GM19240 (cell line): ENCODE measurements at regions not wholly inside any gene's neighbourhood (a gene's known extent, or its start where the extent isn't known, plus 50 kb on each side); places are given as distances from the start of the nearest gene placed in this dataset.

Experiments
- DNase-seq: peaks from one replicate; pipeline ENCODE4 v3.0.0; 2011; ENCODE audit warnings: low spot score; ENCODE audit not compliant: insufficient read length

GRCh38 chr2:103809941-103810441 is 1043.9 kb upstream of the POU3F3 start:
- no peak for DNase-seq

- no peak for DNase-seq
Measured at GRCh38 chr2:103810875-103811274, 1043.0 kb upstream of the POU3F3 start.

- no peak for DNase-seq
Measured at GRCh38 chr2:103814016-103814415, 1039.9 kb upstream of the POU3F3 start.

GRCh38 chr2:103815731-103816130 is 1038.2 kb upstream of the POU3F3 start:
- no peak for DNase-seq

- DNase-seq = no peak
Measured at GRCh38 chr2:103817746-103818145, 1036.2 kb upstream of the POU3F3 start.

- DNase-seq = no peak
Measured at GRCh38 chr2:103818176-103818575, 1035.7 kb upstream of the POU3F3 start.

- DNase-seq = no peak
Measured at GRCh38 chr2:103819599-103819998, 1034.3 kb upstream of the POU3F3 start.

- DNase-seq = no peak
Measured at GRCh38 chr2:103823847-103824246, 1030.1 kb upstream of the POU3F3 start.

- no peak for DNase-seq
Measured at GRCh38 chr2:103847276-103847675, 1006.6 kb upstream of the POU3F3 start.

GRCh38 chr2:103859238-103859637 is 994.7 kb upstream of the POU3F3 start:
- no peak for DNase-seq

- no peak for DNase-seq
Measured at GRCh38 chr2:103860016-103860415, 993.9 kb upstream of the POU3F3 start.

GRCh38 chr2:103868396-103868795 is 985.5 kb upstream of the POU3F3 start:
- DNase-seq = no peak

- DNase-seq = no peak
Measured at GRCh38 chr2:103873716-103874351, 980.1 kb upstream of the POU3F3 start.

- DNase-seq = no peak
Measured at GRCh38 chr2:103875131-103875530, 978.8 kb upstream of the POU3F3 start.

GRCh38 chr2:103875531-103875930 is 978.4 kb upstream of the POU3F3 start:
- no peak for DNase-seq

GRCh38 chr2:103876611-103877010 is 977.3 kb upstream of the POU3F3 start:
- DNase-seq = no peak

GRCh38 chr2:103879101-103879500 is 974.8 kb upstream of the POU3F3 start:
- no peak for DNase-seq

- DNase-seq = no peak
Measured at GRCh38 chr2:103880081-103880834, 973.7 kb upstream of the POU3F3 start.

- DNase-seq = no peak
Measured at GRCh38 chr2:103887625-103888024, 966.3 kb upstream of the POU3F3 start.

- DNase-seq = no peak
Measured at GRCh38 chr2:103896182-103896581, 957.7 kb upstream of the POU3F3 start.

- no peak for DNase-seq
Measured at GRCh38 chr2:103898561-103898960, 955.4 kb upstream of the POU3F3 start.

GRCh38 chr2:103902347-103902746 is 951.6 kb upstream of the POU3F3 start:
- DNase-seq = no peak

- DNase-seq = no peak
Measured at GRCh38 chr2:103921161-103921560, 932.8 kb upstream of the POU3F3 start.
